ENCODE measurements at regions not wholly inside any gene's neighbourhood (a gene's known extent, or its start where the extent isn't known, plus 50 kb on each side); places are given as distances from the start of the nearest gene placed in this dataset.
"Not testable (repeated sequence)": the region's sequence is repeated elsewhere in the genome, so short reads cannot be mapped to it uniquely, and the experiment has no call there.

- no peak overlapping the region for H3K9ac ChIP-seq (ENCODE audit: insufficient read length)
- H3K36me3 ChIP-seq (ENCODE audit: insufficient read depth, low read length) = no peaks in the 10 kb centered on the region
- TF ChIP-seq POLR2AphosphoS5 (IDR thresholded peaks at IDR 0.05; ENCODE audit: borderline replicate concordance, low read depth, low read length) = no peak
- no peak for TF ChIP-seq FOXP2 (optimal IDR thresholded peaks at IDR 0.05; ENCODE audit: control extremely low read depth, extremely low read length, insufficient read depth)
- TF ChIP-seq EZH2 (IDR thresholded peaks at IDR 0.05) = no peak
- H3K27ac ChIP-seq = no peak overlapping the region
- no peaks in the 10 kb centered on the region for H3K9me3 ChIP-seq (ENCODE audit: low read depth, low read length)
- no peak overlapping the region for H3K4me3 ChIP-seq
- no peak for DNase-seq (ENCODE audit: low read depth, low spot score)
Measured at GRCh38 chr5:25416960-25417359, 772.2 kb upstream of the CDH10 start.

GRCh38 chr5:25415970-25416369, 771.2 kb upstream of the CDH10 start:
- TF ChIP-seq FOXP2 (optimal IDR thresholded peaks at IDR 0.05; ENCODE audit: control extremely low read depth, extremely low read length, insufficient read depth) (no peak), POLR2AphosphoS5 (IDR thresholded peaks at IDR 0.05; ENCODE audit: borderline replicate concordance, low read depth, low read length) (no peak), EZH2 (IDR thresholded peaks at IDR 0.05) (no peak)
- Histone ChIP-seq H3K36me3 (ENCODE audit: insufficient read depth, low read length) (no peaks in the 10 kb centered on the region), H3K9me3 (ENCODE audit: low read depth, low read length) (no peaks in the 10 kb centered on the region), H3K9ac (ENCODE audit: insufficient read length) (no peak overlapping the region), H3K4me3 (no peak overlapping the region), H3K27ac (no peak overlapping the region)
- DNase-seq (ENCODE audit: low read depth, low spot score) = no peak

GRCh38 chr5:25414742-25415141, 770.0 kb upstream of the CDH10 start:
- H3K4me3 ChIP-seq = no peak overlapping the region
- no peaks in the 10 kb centered on the region for H3K9me3 ChIP-seq (ENCODE audit: low read depth, low read length)
- no peak overlapping the region for H3K9ac ChIP-seq (ENCODE audit: insufficient read length)
- no peak for DNase-seq (ENCODE audit: low read depth, low spot score)
- no peak for TF ChIP-seq EZH2 (IDR thresholded peaks at IDR 0.05)
- TF ChIP-seq FOXP2 (optimal IDR thresholded peaks at IDR 0.05; ENCODE audit: control extremely low read depth, extremely low read length, insufficient read depth) = no peak
- TF ChIP-seq POLR2AphosphoS5 (IDR thresholded peaks at IDR 0.05; ENCODE audit: borderline replicate concordance, low read depth, low read length) = no peak
- no peak overlapping the region for H3K27ac ChIP-seq
- H3K36me3 ChIP-seq (ENCODE audit: insufficient read depth, low read length) = no peaks in the 10 kb centered on the region

- no peak for DNase-seq (ENCODE audit: low read depth, low spot score)
- Histone ChIP-seq H3K36me3 (ENCODE audit: insufficient read depth, low read length) (no peaks in the 10 kb centered on the region), H3K27ac (no peak overlapping the region), H3K4me3 (no peak overlapping the region), H3K9me3 (ENCODE audit: low read depth, low read length) (no peaks in the 10 kb centered on the region), H3K9ac (ENCODE audit: insufficient read length) (no peak overlapping the region)
- TF ChIP-seq FOXP2 (optimal IDR thresholded peaks at IDR 0.05; ENCODE audit: control extremely low read depth, extremely low read length, insufficient read depth) = no peak
- TF ChIP-seq POLR2AphosphoS5 (IDR thresholded peaks at IDR 0.05; ENCODE audit: borderline replicate concordance, low read depth, low read length) = no peak
- TF ChIP-seq EZH2 (IDR thresholded peaks at IDR 0.05) = no peak
Measured at GRCh38 chr5:25412116-25412661, 767.4 kb upstream of the CDH10 start.

- not testable (repeated sequence) for H3K9ac ChIP-seq (ENCODE audit: insufficient read length); DNase-seq (ENCODE audit: low read depth, low spot score); H3K27ac ChIP-seq; H3K9me3 ChIP-seq (ENCODE audit: low read depth, low read length); H3K4me3 ChIP-seq; H3K36me3 ChIP-seq (ENCODE audit: insufficient read depth, low read length)
Measured at GRCh38 chr5:25407365-25407764, 762.6 kb upstream of the CDH10 start.

- no peaks in the 10 kb centered on the region for H3K36me3 ChIP-seq (ENCODE audit: insufficient read depth, low read length)
Measured at GRCh38 chr5:25405850-25406249, 761.1 kb upstream of the CDH10 start.

GRCh38 chr5:25399878-25400480, 755.2 kb upstream of the CDH10 start:
- H3K27ac ChIP-seq = no peak overlapping the region
- H3K4me3 ChIP-seq = no peak overlapping the region
- TF ChIP-seq EZH2 (IDR thresholded peaks at IDR 0.05) = no peak
- TF ChIP-seq POLR2AphosphoS5 (IDR thresholded peaks at IDR 0.05; ENCODE audit: borderline replicate concordance, low read depth, low read length) = no peak
- TF ChIP-seq FOXP2 (optimal IDR thresholded peaks at IDR 0.05; ENCODE audit: control extremely low read depth, extremely low read length, insufficient read depth) = no peak
- no peaks in the 10 kb centered on the region; the same call in 1 of the 2 replicates for H3K9me3 ChIP-seq (ENCODE audit: low read depth, low read length)
- H3K9ac ChIP-seq (ENCODE audit: insufficient read length) = no peak overlapping the region
- DNase-seq (ENCODE audit: low read depth, low spot score) = no peak
- H3K36me3 ChIP-seq (ENCODE audit: insufficient read depth, low read length) = no peaks in the 10 kb centered on the region

More at GRCh38 chr5:25405850-25406249, 761.1 kb upstream of the CDH10 start:
- no peak for TF ChIP-seq FOXP2 (optimal IDR thresholded peaks at IDR 0.05; ENCODE audit: control extremely low read depth, extremely low read length, insufficient read depth)
- no peak for TF ChIP-seq EZH2 (IDR thresholded peaks at IDR 0.05)
- TF ChIP-seq POLR2AphosphoS5 (IDR thresholded peaks at IDR 0.05; ENCODE audit: borderline replicate concordance, low read depth, low read length) = no peak
- H3K9me3 ChIP-seq (ENCODE audit: low read depth, low read length) = no peaks in the 10 kb centered on the region; the same call in 1 of the 2 replicates
- no peak overlapping the region for H3K9ac ChIP-seq (ENCODE audit: insufficient read length)
- no peak for DNase-seq (ENCODE audit: low read depth, low spot score)
- no peak overlapping the region for H3K4me3 ChIP-seq
- no peak overlapping the region for H3K27ac ChIP-seq

GRCh38 chr5:25393957-25394356, 749.2 kb upstream of the CDH10 start:
- Histone ChIP-seq H3K36me3 (ENCODE audit: insufficient read depth, low read length) (no peaks in the 10 kb centered on the region), H3K9ac (ENCODE audit: insufficient read length) (no peak overlapping the region), H3K4me3 (no peak overlapping the region), H3K27ac (no peak overlapping the region), H3K9me3 (ENCODE audit: low read depth, low read length) (no peaks in the 10 kb centered on the region)
- TF ChIP-seq FOXP2 (optimal IDR thresholded peaks at IDR 0.05; ENCODE audit: control extremely low read depth, extremely low read length, insufficient read depth) (no peak), EZH2 (IDR thresholded peaks at IDR 0.05) (no peak), POLR2AphosphoS5 (IDR thresholded peaks at IDR 0.05; ENCODE audit: borderline replicate concordance, low read depth, low read length) (no peak)
- no peak for DNase-seq (ENCODE audit: low read depth, low spot score)

GRCh38 chr5:25393256-25393655, 748.5 kb upstream of the CDH10 start:
- no peak for DNase-seq (ENCODE audit: low read depth, low spot score)
- Histone ChIP-seq H3K9ac (ENCODE audit: insufficient read length) (no peak overlapping the region), H3K9me3 (ENCODE audit: low read depth, low read length) (no peaks in the 10 kb centered on the region), H3K4me3 (no peak overlapping the region), H3K36me3 (ENCODE audit: insufficient read depth, low read length) (no peaks in the 10 kb centered on the region), H3K27ac (no peak overlapping the region)
- TF ChIP-seq FOXP2 (optimal IDR thresholded peaks at IDR 0.05; ENCODE audit: control extremely low read depth, extremely low read length, insufficient read depth) (no peak), EZH2 (IDR thresholded peaks at IDR 0.05) (no peak), POLR2AphosphoS5 (IDR thresholded peaks at IDR 0.05; ENCODE audit: borderline replicate concordance, low read depth, low read length) (no peak)

Measured in SK-N-MC (cell line).